ENCODE measurements at regions not wholly inside any gene's neighbourhood (a gene's known extent, or its start where the extent isn't known, plus 50 kb on each side); places are given as distances from the start of the nearest gene placed in this dataset.

GRCh38 chr6:132971676-132972075 is 157.3 kb downstream of the RPS12 start:
- H3K4me3 ChIP-seq (ENCODE audit: low read length), result no peak overlapping the region
- peak; percentile 24 for DNase-seq (ENCODE audit: low read depth)
- TF ChIP-seq CTCF (IDR thresholded peaks at IDR 0.05; ENCODE audit: insufficient read depth, low read depth, low read length, missing control alignments), result no peak

GRCh38 chr6:132972254-132972653 is 157.9 kb downstream of the RPS12 start:
- no peak for TF ChIP-seq CTCF (IDR thresholded peaks at IDR 0.05; ENCODE audit: insufficient read depth, low read depth, low read length, missing control alignments)
- no peak for DNase-seq (ENCODE audit: low read depth)
- H3K4me3 ChIP-seq (ENCODE audit: low read length), result no peak overlapping the region

GRCh38 chr6:132972971-132973370 is 158.6 kb downstream of the RPS12 start:
- H3K4me3 ChIP-seq (ENCODE audit: low read length), result no peak overlapping the region
- DNase-seq (ENCODE audit: low read depth), result no peak
- no peak for TF ChIP-seq CTCF (IDR thresholded peaks at IDR 0.05; ENCODE audit: insufficient read depth, low read depth, low read length, missing control alignments)

- no peak overlapping the region for H3K4me3 ChIP-seq (ENCODE audit: low read length)
- DNase-seq (ENCODE audit: low read depth), result no peak
- no peak for TF ChIP-seq CTCF (IDR thresholded peaks at IDR 0.05; ENCODE audit: insufficient read depth, low read depth, low read length, missing control alignments)
Measured at GRCh38 chr6:132973514-132973993, 159.2 kb downstream of the RPS12 start.

- DNase-seq (ENCODE audit: low read depth), result no peak
- no peak overlapping the region for H3K4me3 ChIP-seq (ENCODE audit: low read length)
- no peak for TF ChIP-seq CTCF (IDR thresholded peaks at IDR 0.05; ENCODE audit: insufficient read depth, low read depth, low read length, missing control alignments)
Measured at GRCh38 chr6:132974122-132974521, 159.8 kb downstream of the RPS12 start.

GRCh38 chr6:132977413-132977812 is 163.0 kb downstream of the RPS12 start:
- no peak overlapping the region for H3K4me3 ChIP-seq (ENCODE audit: low read length)
- TF ChIP-seq CTCF (IDR thresholded peaks at IDR 0.05; ENCODE audit: insufficient read depth, low read depth, low read length, missing control alignments), result no peak
- no peak for DNase-seq (ENCODE audit: low read depth)

GRCh38 chr6:132978685-132979084 is 164.3 kb downstream of the RPS12 start:
- H3K4me3 ChIP-seq (ENCODE audit: low read length), result no peak overlapping the region
- DNase-seq (ENCODE audit: low read depth), result peak; percentile 33
- no peak for TF ChIP-seq CTCF (IDR thresholded peaks at IDR 0.05; ENCODE audit: insufficient read depth, low read depth, low read length, missing control alignments)

Data from epithelial cell of esophagus (primary cell).